ENCODE measurements at regions not wholly inside any gene's neighbourhood (a gene's known extent, or its start where the extent isn't known, plus 50 kb on each side); places are given as distances from the start of the nearest gene placed in this dataset.

GRCh38 chr15:69736161-69736560, 283.5 kb downstream of the RPLP1 start:
- TF ChIP-seq CTCF (IDR thresholded peaks at IDR 0.05): no peak
- no peak for TF ChIP-seq POLR2AphosphoS5 (IDR thresholded peaks at IDR 0.05)
